ENCODE measurements at regions not wholly inside any gene's neighbourhood (a gene's known extent, or its start where the extent isn't known, plus 50 kb on each side); places are given as distances from the start of the nearest gene placed in this dataset.

GRCh38 chr13:47418206-47418920, 521.5 kb upstream of the HTR2A start:
- DNase-seq, result no peak

GRCh38 chr13:47417485-47417884, 520.6 kb upstream of the HTR2A start:
- DNase-seq, result no peak

- no peak for DNase-seq
Measured at GRCh38 chr13:47415048-47415447, 518.2 kb upstream of the HTR2A start.

- DNase-seq, result no peak
Measured at GRCh38 chr13:47413526-47413925, 516.7 kb upstream of the HTR2A start.

GRCh38 chr13:47413112-47413511, 516.3 kb upstream of the HTR2A start:
- DNase-seq, result no peak

GRCh38 chr13:47409778-47410177, 512.9 kb upstream of the HTR2A start:
- no peak for DNase-seq

GRCh38 chr13:47408546-47409319, 511.9 kb upstream of the HTR2A start:
- DNase-seq, result no peak

GRCh38 chr13:47407808-47408207, 511.0 kb upstream of the HTR2A start:
- no peak for DNase-seq

- DNase-seq, result no peak
Measured at GRCh38 chr13:47399599-47399998, 502.7 kb upstream of the HTR2A start.

GRCh38 chr13:47397739-47398138, 500.9 kb upstream of the HTR2A start:
- no peak for DNase-seq

GRCh38 chr13:47396915-47397314, 500.1 kb upstream of the HTR2A start:
- no peak for DNase-seq

- DNase-seq, result no peak
Measured at GRCh38 chr13:47374741-47375140, 477.9 kb upstream of the HTR2A start.

- no peak for DNase-seq
Measured at GRCh38 chr13:47372751-47373150, 475.9 kb upstream of the HTR2A start.

- DNase-seq, result no peak
Measured at GRCh38 chr13:47351798-47352197, 454.9 kb upstream of the HTR2A start.

GRCh38 chr13:47350334-47351124, 453.7 kb upstream of the HTR2A start:
- DNase-seq, result no peak

GRCh38 chr13:47349211-47349610, 452.4 kb upstream of the HTR2A start:
- DNase-seq, result no peak

GRCh38 chr13:47337781-47338507, 441.1 kb upstream of the HTR2A start:
- DNase-seq, result no peak

- no peak for DNase-seq
Measured at GRCh38 chr13:47334173-47334572, 437.3 kb upstream of the HTR2A start.

- DNase-seq, result no peak
Measured at GRCh38 chr13:47332149-47332548, 435.3 kb upstream of the HTR2A start.

GRCh38 chr13:47330031-47330430, 433.2 kb upstream of the HTR2A start:
- DNase-seq, result no peak

GRCh38 chr13:47327861-47328260, 431.0 kb upstream of the HTR2A start:
- no peak for DNase-seq

GRCh38 chr13:47326061-47326460, 429.2 kb upstream of the HTR2A start:
- DNase-seq, result no peak

- no peak for DNase-seq
Measured at GRCh38 chr13:47317356-47317755, 420.5 kb upstream of the HTR2A start.
